NCI-H1092 treated with DMSO at 0.1 percent for 48 hours (cell line): ENCODE measurements at regions not wholly inside any gene's neighbourhood (a gene's known extent, or its start where the extent isn't known, plus 50 kb on each side); places are given as distances from the start of the nearest gene placed in this dataset.

Experiments used
- DNase-seq: peaks from one replicate; lab custom pipeline; 2025; lab: John Stamatoyannopoulos, UW

DNA sequence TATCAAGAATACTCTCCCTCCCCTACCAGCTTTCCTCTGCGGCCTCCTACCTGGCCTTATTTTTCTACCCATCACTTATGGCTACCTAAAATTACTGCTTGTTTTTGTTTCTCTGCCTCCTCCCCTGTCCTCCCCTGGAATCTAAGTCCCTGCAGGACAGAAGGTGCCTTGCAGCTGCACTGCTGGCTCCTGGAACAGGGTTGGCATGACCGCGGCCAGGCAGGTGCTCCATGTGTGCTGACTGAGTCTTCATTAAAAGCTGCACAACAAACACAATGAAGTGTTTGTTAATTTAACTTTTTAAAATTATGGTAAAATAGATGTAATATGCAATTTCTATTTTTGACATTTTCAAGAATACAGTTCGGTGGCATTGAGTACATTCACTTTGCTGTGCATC is 171.9 kb upstream of the FHL2 start:
- DNase-seq, result no peak

GRCh38 chr2:105570326-105570725 is 171.5 kb upstream of the FHL2 start:
- DNase-seq, result no peak

DNA sequence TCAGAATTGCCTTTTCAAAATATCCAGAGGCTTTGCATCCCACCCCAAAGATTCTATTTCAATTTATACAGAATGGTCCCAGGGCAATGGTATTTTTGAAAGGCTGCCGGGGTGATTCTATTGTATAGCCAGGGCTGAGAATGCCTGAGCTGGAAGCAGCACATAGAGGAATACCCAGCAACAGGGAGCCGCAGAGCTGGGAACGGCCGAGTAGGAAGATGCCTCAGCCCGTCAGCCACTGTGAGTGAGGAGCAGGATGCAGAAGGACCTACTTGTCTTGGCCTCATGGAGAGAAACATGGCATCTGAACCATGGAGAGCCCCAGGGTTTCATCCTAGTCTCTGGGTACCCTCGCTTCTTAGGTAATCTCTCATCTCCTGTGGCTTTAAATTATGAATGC is 170.8 kb upstream of the FHL2 start:
- DNase-seq, result no peak

- no peak for DNase-seq
Measured at GRCh38 chr2:105567996-105568494, 169.2 kb upstream of the FHL2 start.

- no peak for DNase-seq
Measured at GRCh38 chr2:105563000-105563719, 164.3 kb upstream of the FHL2 start.

- DNase-seq, result no peak
Measured at GRCh38 chr2:105561401-105561800, 162.6 kb upstream of the FHL2 start.

DNA sequence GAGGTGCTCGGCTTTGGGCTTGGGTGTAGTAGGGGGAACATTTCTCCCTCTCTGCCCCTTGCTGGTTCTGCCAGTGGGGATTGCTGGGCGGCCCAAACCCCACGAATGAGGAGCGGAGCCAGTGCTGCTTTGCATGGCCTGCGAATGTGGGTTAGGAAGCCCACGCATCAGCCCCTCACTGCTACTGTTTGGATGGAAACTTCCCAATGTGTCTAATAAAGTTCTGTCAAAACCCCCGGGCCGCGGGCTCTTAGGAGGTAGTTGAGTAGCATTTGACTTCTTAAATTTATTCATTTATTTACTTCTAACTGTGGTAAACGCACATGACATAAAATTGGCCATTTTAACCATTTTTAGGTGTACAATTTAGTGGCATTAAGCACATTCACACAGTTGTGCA is 161.3 kb upstream of the FHL2 start:
- no peak for DNase-seq

DNA sequence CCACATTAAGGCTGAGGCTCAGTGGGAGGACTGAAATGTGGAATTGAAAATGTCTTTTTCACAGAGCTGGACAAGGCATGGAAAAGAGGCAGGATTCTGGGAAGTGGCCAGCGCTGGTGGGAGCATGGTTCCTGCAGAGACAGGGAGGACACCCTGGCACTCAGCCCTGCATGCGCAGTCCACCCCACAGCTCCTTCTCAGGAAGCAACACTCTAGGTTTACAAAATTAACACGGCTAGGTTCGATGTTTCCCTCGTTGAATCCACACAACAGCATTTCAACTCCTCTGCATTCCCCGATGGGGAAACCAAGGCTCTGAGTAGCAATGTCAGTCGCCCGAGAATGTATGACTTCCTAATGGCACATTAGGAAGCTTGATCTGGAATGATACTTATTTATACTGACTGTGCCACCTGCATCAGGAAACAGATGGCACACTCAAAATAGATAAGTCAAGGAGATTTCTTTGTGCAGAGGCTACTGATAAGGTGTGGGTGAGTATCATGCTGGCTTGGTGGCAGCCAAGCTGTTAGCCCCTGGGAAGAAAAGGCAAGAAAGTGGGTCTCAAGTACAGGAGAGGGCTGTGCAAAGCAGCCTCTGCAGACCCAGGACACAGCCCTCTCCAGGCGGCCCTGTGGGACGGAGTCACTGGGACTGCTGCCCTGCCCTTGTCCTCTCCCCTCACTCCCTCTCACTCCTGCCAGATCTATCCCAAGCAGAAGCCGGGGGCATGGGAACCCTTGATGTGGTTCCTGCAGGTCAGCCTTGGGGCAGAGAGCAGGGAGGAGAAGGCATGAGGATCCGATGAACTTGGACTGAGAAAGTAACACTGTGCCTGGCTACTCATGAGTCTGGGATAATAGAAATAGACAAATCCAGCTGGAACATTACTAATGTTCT is 158.4 kb upstream of the FHL2 start:
- DNase-seq, result no peak

DNA sequence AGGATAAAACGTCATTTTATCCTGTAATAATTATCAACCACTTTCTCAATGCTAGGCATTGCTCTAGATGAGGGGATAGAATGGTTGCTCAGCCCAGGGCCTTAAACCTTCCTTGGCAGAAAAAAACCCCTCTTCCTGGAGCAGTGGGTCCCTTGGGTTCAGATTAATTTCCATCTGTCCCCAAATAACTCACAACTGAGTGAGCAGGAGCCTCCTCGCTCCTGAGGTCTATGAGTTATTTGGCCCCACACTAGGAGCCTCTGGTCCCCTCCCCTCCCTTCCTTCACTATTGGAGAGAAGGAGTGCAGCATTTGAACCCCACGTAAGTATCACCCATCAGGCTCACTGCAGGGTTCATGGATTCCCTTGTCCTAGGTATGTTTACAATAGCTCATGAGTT is 157.5 kb upstream of the FHL2 start:
- no peak for DNase-seq

DNA sequence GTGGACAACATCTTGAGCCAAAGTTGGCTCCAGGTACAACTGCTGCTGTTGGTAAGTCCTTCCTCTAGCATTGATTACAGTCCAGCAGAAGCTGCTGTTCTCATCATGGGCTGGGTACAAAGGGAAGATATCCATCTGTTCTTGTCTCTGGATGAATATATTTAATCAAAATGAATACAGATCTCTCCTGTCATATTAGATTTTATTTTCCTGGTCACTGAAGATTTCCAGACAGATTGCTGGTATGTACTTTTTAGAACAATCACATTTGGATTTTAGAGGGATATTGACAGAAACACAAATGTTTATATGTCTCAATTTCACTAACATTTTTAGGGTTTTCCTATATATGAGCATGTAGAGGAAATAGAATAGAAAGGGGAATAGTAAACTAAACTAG is 155.4 kb upstream of the FHL2 start:
- DNase-seq, result no peak

GRCh38 chr2:105553538-105554196 is 154.8 kb upstream of the FHL2 start:
- DNase-seq, result no peak

DNA sequence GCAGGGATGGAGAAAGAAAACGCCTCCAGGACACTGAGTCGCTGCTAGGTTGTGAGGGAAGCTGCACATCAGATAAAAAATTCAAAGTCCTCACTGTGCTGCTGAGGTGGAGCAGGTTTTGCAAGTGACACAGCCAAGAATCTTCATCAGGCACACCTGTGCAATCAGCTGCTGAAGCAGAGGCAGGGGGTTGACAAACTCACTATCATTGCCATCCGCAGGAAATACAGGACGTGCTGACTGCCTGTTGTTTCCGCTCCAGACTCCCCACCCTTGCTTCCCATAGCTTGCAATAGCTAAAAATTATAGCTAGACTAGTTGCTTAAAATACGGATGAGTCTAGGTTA is 147.8 kb upstream of the FHL2 start:
- no peak for DNase-seq

DNA sequence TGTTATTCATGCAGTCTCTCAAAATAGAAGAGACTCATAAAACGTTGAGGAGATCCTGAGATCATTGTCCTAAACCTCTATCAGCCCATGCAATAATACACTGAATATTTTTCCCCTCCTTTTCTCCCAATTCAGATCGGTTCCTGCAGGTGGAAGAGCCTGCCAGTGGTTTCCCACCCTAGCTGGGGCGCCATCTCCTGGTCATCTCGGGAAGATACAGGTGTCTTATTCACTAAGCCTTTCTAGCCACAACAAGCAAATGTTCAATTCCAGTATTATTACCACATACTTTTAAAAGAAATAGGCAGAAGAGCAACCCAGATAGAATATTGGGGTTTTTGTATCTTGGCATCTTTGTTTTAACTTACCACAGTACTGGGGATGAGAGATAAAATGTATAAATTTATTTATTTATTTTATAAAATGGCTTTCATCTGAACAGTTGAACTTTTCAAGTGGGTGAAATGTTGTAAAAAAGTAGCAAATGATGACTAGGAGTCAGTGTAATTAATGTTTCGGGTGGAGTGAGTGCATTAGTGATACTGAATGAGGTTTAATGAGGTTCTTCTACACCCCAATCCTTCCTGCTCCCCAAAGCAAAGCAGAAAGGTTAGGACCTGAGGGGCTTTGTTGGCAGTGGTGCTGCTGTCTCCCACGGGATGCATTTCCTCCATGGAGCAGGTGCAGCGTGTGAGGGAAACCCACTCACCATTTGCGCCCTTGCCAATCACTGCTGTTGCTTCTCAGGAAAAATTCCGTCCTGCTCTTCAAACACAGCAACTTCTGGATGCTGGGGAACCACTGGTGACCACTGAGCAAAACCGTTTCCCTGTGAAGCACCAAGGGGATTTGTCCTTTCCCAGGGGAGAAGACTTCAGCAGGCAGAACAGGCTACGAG is 147.1 kb upstream of the FHL2 start:
- peak; percentile 31 for DNase-seq

DNA sequence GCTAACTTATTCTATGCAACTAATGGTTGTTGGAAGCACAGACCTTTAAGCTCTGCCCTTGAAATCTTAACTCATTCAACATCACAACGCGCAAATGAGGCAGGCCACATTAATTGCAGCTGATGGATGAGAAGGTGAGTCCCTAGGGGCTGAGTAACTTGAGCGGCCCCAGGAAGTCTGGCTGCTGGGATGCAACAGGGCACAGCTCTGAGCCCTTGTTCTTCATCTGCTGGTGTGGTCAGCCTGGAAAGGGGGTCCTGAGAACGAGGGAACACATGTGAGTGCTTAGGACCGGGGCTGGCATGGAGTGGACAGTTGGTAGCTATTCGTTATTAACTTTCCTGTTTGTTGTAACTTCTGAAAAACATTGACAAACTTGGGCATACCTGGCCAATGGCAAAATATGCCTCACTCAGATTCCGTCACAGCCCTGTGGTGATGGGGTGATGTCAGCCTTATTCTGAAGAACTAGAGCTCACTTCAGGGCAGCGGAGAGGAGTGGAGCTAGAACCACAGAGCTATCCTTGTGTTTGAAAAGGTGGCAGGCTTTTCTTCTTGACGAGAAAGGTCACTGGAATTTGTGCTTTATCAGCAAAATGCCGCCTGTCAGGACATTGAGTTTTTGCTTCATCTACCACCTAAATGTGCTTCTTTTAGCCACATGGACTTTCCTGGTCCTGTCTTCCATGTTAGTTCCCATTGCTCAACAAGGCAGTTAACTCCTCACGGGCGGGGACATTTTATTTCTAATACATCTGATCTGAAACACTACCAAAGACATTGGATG is 145.9 kb upstream of the FHL2 start:
- DNase-seq, result no peak

GRCh38 chr2:105541189-105542050 is 142.6 kb upstream of the FHL2 start:
- no peak for DNase-seq

DNA sequence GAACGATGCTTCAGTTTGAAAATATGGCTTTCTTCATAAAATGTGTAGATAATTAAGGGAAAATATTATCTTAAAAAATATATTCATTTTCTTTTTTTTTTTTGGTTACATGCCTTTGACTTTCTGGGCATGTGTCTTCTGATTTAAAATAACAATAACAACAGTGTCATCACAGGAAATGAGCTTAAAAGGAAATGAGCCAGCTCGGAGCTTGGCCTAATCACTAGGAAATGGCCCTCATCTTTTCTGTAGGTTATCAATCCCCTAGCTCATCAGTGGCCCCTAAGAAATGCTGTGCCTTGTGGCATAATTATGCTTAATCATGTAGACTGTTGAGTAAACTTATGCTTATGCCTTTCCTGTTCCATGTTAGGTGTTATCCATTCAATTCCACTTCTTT is 141.8 kb upstream of the FHL2 start:
- DNase-seq, result no peak

GRCh38 chr2:105539331-105539730 is 140.5 kb upstream of the FHL2 start:
- DNase-seq, result no peak

DNA sequence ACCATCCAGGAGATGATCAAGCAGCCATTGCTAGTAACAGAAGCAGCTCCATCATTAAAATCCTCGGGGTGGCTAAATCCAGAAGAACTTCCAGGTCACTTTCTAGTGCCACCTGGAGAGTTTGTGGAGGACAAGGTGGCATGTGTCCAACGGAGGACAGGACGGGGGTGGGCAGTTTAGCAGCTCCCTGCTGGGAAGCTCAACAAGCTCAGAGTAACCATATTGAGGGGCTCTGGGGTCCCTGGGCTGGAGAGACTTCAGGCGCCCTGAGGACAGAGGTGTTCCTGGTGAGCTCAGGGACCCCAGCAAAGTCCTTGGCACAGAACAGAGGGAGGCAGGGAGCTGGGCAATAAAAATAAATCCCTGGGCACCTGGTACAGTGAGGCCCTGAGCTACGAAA is 140.0 kb upstream of the FHL2 start:
- no peak for DNase-seq

DNA sequence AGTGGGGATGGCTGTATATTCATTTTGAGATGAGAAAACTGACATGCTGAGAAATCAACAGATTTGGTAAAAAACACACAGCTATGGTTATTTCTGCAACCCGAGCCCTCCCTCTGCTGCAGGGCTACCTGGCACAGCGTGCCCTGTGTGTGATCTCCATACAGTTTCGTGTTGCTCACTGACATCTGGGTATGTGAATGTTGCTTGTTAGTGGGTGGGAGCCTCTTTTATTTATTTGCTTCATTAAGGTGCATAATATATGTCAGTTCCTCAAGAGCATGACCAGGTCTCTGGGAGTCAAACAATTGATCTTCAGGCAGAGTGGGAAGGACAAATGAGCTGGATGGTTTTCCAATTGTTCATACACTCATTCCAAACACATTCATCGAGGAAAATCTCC is 139.1 kb upstream of the FHL2 start:
- no peak for DNase-seq

GRCh38 chr2:105537466-105537865 is 138.6 kb upstream of the FHL2 start:
- no peak for DNase-seq
